ENCODE measurements at regions not wholly inside any gene's neighbourhood (a gene's known extent, or its start where the extent isn't known, plus 50 kb on each side); places are given as distances from the start of the nearest gene placed in this dataset.

- DNase-seq (ENCODE audit: low read depth) = no peak
- no peak overlapping the region for H3K4me3 ChIP-seq (ENCODE audit: control insufficient read depth, low read depth, low read length)
- TF ChIP-seq CTCF (IDR thresholded peaks at IDR 0.05; ENCODE audit: control insufficient read depth, insufficient read depth, low read depth, low read length, missing control alignments) = no peak
Observed at GRCh38 chr3:73280746-73281145, 219.3 kb downstream of the EBLN2 start.

DNA sequence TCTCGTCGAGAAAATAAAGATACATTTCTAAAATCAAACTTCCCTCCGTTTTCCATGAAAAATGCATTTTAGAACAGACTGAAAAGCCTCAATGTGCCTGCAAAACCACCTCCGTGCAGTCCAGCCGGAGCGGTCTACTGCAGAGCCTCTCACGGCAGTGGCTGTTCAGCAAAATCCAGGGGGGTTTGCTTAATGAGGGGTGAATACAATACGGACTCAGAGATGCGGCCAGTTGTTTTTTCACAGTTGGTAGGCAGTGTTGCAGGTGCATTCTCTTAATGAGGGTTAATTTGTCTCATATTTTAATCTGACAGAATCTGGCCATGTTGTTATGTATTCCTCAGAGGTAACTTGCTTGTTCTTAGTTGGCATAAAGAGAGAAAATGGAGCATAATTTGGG is 223.0 kb downstream of the EBLN2 start:
- no peak for DNase-seq (ENCODE audit: low read depth)
- H3K4me3 ChIP-seq (ENCODE audit: control insufficient read depth, low read depth, low read length) = no peak overlapping the region
- no peak for TF ChIP-seq CTCF (IDR thresholded peaks at IDR 0.05; ENCODE audit: control insufficient read depth, insufficient read depth, low read depth, low read length, missing control alignments)

DNA sequence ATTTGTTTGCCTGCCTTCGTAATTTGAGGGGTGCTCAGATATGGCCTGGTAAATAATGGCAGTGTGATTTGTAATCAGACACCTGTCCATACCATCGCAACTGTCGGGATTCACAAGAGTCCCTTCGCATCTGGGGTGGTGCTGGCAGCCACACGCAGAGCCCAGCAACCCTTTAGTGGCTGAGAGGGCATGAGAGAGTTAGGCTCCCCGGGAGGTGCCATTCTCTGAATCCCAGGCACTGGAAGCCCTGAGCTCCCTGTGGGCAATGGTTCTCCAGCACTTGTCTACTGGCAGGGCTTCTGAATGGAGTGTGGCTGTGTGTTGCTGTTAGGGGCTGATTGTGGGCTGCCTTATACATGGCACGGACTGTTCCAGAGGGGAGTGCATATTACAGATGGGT is 230.1 kb downstream of the EBLN2 start:
- no peak overlapping the region for H3K4me3 ChIP-seq (ENCODE audit: control insufficient read depth, low read depth, low read length)
- TF ChIP-seq CTCF (IDR thresholded peaks at IDR 0.05; ENCODE audit: control insufficient read depth, insufficient read depth, low read depth, low read length, missing control alignments) = no peak
- no peak for DNase-seq (ENCODE audit: low read depth)

DNA sequence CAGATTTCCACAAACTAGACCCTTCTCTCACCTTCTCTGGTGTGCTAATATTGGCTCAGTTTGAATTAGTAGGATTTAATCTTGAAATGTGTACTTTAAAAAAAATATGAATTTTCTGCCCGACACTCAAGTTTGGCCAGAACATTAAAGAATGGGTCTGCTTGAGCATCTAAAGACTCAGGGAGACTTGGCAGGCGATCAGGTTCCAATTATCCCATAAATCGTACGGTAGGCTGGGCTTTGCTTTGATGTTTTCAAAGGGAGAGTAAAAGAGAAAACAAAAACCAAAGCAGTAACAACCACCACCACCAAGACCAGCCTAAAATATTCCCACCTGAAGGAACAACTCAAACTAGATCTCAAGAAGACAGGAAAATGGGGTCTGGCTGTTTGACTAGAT is 230.8 kb downstream of the EBLN2 start:
- no peak for TF ChIP-seq CTCF (IDR thresholded peaks at IDR 0.05; ENCODE audit: control insufficient read depth, insufficient read depth, low read depth, low read length, missing control alignments)
- no peak overlapping the region for H3K4me3 ChIP-seq (ENCODE audit: control insufficient read depth, low read depth, low read length)

DNA sequence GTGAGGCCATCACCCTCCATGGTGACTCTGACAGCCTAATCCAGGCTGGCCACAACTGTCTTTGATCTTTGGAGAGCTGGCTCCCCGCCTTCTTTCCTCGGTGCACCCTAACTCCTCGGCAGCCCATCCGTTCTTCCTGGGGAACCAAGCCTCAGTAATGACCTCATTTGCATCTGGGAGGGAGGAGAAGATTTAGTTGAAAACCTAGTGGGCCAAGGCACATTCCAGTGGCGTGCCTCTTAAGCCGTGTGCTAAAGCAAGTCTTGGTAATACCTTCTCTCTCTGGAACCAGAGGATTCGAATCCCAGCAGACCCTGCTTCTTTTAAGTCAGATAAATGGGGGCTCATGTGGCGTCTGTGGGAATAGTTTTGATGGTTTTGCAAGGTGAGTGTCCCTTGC is 233.1 kb downstream of the EBLN2 start:
- no peak overlapping the region for H3K4me3 ChIP-seq (ENCODE audit: control insufficient read depth, low read depth, low read length)
- DNase-seq (ENCODE audit: low read depth) = no peak
- TF ChIP-seq CTCF (IDR thresholded peaks at IDR 0.05; ENCODE audit: control insufficient read depth, insufficient read depth, low read depth, low read length, missing control alignments) = no peak

More for the DNA sequence above, 230.8 kb downstream of the EBLN2 start:
- no peak for DNase-seq (ENCODE audit: low read depth)

DNA sequence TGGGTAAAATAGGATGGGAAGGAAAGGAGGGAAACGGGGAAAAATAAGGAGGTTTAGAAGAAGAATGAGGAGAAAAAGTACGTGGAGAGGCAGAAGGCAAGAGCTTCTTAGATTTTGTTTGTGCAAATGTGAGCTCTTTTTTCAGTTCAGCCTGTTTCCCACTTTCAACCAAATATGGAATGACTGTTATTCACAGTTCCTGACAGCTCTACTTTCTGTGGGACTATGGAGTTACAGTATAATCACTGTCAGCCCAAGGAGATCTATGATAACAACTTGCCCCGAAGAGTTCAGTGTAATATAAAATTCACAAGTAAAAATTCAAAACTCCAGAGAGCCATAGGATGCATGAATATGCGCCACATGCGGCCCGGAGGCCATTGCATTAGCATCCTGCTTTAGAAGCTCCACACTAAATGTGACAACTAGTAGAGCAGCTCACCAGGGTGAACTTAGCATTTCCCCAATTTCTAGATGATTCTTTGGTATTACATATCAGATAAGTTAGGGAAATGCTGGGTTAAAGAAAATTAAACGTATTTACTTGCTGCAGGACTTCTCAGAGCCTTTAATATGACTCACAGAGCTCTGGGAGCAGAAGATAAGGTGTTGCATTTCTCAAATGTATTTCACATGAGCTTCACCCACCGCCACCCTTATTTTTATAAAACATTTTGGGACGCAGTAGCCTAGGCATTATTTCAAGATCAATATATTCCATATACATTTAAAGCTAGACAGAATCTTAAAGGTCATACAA is 234.6 kb downstream of the EBLN2 start:
- DNase-seq (ENCODE audit: low read depth) = no peak
- H3K4me3 ChIP-seq (ENCODE audit: control insufficient read depth, low read depth, low read length) = no peak overlapping the region
- no peak for TF ChIP-seq CTCF (IDR thresholded peaks at IDR 0.05; ENCODE audit: control insufficient read depth, insufficient read depth, low read depth, low read length, missing control alignments)

All from AG09309 (cell line).